Aorta (tissue), 5 donors: ENCODE measurements at regions not wholly inside any gene's neighbourhood (a gene's known extent, or its start where the extent isn't known, plus 50 kb on each side); places are given as distances from the start of the nearest gene placed in this dataset.

Experiments
- ATAC-seq: fragments of 200-7000 bp; cut with Tn5 transposase; one replicate; pipeline ENCODE4 v1.9.1; 2022; ENCODE audit warnings: moderate library complexity; ENCODE audit not compliant: low FRiP score
- DNase-seq, 2 donors: peaks; one replicate each; pipeline ENCODE4 v3.0.0-alpha.2; 2020
- H3K27ac ChIP-seq, 2 donors: one replicate each; pipeline ENCODE4 v1.5.1; 2013; ENCODE audit warnings: low read length in 2 of 2, mild to moderate bottlenecking in 2 of 2, moderate library complexity in 2 of 2, control low read depth in 1 of 2, inconsistent platforms in 1 of 2, low read depth in 1 of 2
- H3K27me3 ChIP-seq, 2 donors: one replicate each; pipeline ENCODE4 v1.6.1; 2013; ENCODE audit warnings: control low read depth in 1 of 2, low read length in 1 of 2, mild to moderate bottlenecking in 1 of 2, moderate library complexity in 1 of 2; ENCODE audit not compliant: insufficient read depth in 2 of 2, control insufficient read depth in 1 of 2
- H3K36me3 ChIP-seq, 2 donors: one replicate each; pipeline ENCODE4 v1.6.1; 2013; ENCODE audit warnings: control low read depth in 1 of 2, low read length in 1 of 2, mild to moderate bottlenecking in 1 of 2; ENCODE audit not compliant: insufficient read depth in 2 of 2, control insufficient read depth in 1 of 2
- H3K4me1 ChIP-seq, 2 donors: one replicate each; pipeline ENCODE4 v1.6.1; 2013; ENCODE audit warnings: low read length in 2 of 2, control low read depth in 1 of 2, mild to moderate bottlenecking in 1 of 2, moderate library complexity in 1 of 2; ENCODE audit not compliant: insufficient read depth in 2 of 2, control insufficient read depth in 1 of 2
- H3K4me3 ChIP-seq, 2 donors: one replicate each; pipeline ENCODE4 v1.5.1; 2013; ENCODE audit warnings: low read length in 2 of 2, control low read depth in 1 of 2, mild to moderate bottlenecking in 1 of 2
- H3K9me3 ChIP-seq: one replicate; pipeline ENCODE4 v1.6.1; 2013; ENCODE audit warnings: mild to moderate bottlenecking, low read length; ENCODE audit not compliant: control insufficient read depth
- WGBS, 2 donors: extraction: QIAGEN DNeasy Blood & Tissue Kit; methylation state at CpG; one replicate each; pipeline ENCODE4 v1.1.7; 2013; 5-methylcytosine and 5-hydroxymethylcytosine counted together
- intact Hi-C, 2 donors: fragments of 100-400 bp; cut with DNase I; formaldehyde crosslinking; loops; one replicate each; pipeline versions ENCODE4 v1.14.2 to v1.15.0; 2022
- donor health status: healthy with polysubstance abuse.
- donor health status: Bipolar disorder and iron deficiency.
- donor health status: DM: no; HTN: no; CAD: no.
- donor health status: DM: no; HTN: no; CAD: no.
- donor health status: DM: yes; HTN: yes; CAD: no.

GRCh38 chr2:82282111-82282882 lies 1977.7 kb upstream of the LRRTM1 start:
- DNase-seq (no peak), ATAC-seq (no peak)
- Histone ChIP-seq H3K4me1 (no peaks in the 10 kb centered on the region), H3K27me3 (no peaks in the 10 kb centered on the region), H3K27ac (no peak overlapping the region), H3K36me3 (no peaks in the 10 kb centered on the region), H3K9me3 (peaks cover 3% of the 10 kb centered on the region), H3K4me3 (no peak overlapping the region)
- WGBS, 2 donors, result 70 to 75% methylated on average over 16 of the region's 16 CpGs
- intact Hi-C loops, result no loop called here

- no peak for ATAC-seq
- no peaks in the 10 kb centered on the region for H3K27me3 ChIP-seq
- 43 to 47% methylated on average over 1 of the region's 1 CpG for WGBS, 2 donors
Observed at GRCh38 chr2:82279367-82279766, 1974.8 kb upstream of the LRRTM1 start.

GRCh38 chr2:82278416-82278815 lies 1973.9 kb upstream of the LRRTM1 start:
- Histone ChIP-seq H3K9me3 (peaks cover 4% of the 10 kb centered on the region), H3K27me3 (no peaks in the 10 kb centered on the region), H3K4me1 (no peaks in the 10 kb centered on the region), H3K27ac (no peak overlapping the region), H3K36me3 (no peaks in the 10 kb centered on the region), H3K4me3 (no peak overlapping the region)
- ATAC-seq (no peak), DNase-seq (no peak)
- 88 to 89% methylated on average over 1 of the region's 1 CpG for WGBS, 2 donors
- intact Hi-C loops, result no loop called here

More at GRCh38 chr2:82279367-82279766, 1974.8 kb upstream of the LRRTM1 start:
- Histone ChIP-seq H3K4me1 (no peaks in the 10 kb centered on the region), H3K27ac (no peak overlapping the region), H3K9me3 (peaks cover 4% of the 10 kb centered on the region), H3K4me3 (no peak overlapping the region), H3K36me3 (no peaks in the 10 kb centered on the region)
- intact Hi-C loops, result no loop called here
- DNase-seq, result no peak

- DNase-seq (no peak), ATAC-seq (no peak)
- no peak overlapping the region for H3K27ac ChIP-seq
- 79 to 88% methylated on average over 2 of the region's 2 CpGs for WGBS, 2 donors
- no peak overlapping the region for H3K4me3 ChIP-seq
- no peaks in the 10 kb centered on the region for H3K27me3 ChIP-seq
- no peaks in the 10 kb centered on the region for H3K4me1 ChIP-seq
- intact Hi-C loops, result no loop called here
- H3K9me3 ChIP-seq, result peaks cover 1% of the 10 kb centered on the region
- no peaks in the 10 kb centered on the region for H3K36me3 ChIP-seq
Observed at GRCh38 chr2:82275599-82275998, 1971.0 kb upstream of the LRRTM1 start.

GRCh38 chr2:82268446-82268845 lies 1963.9 kb upstream of the LRRTM1 start:
- Histone ChIP-seq H3K36me3 (no peaks in the 10 kb centered on the region), H3K27me3 (peaks cover 0 to 1% of the 10 kb centered on the region in 2 donors), H3K4me3 (no peak overlapping the region), H3K27ac (no peak overlapping the region), H3K4me1 (no peaks in the 10 kb centered on the region), H3K9me3 (no peaks in the 10 kb centered on the region)
- intact Hi-C loops, result no loop called here
- DNase-seq, result no peak
- no peak for ATAC-seq

GRCh38 chr2:82260521-82260920 lies 1956.0 kb upstream of the LRRTM1 start:
- DNase-seq (no peak), ATAC-seq (no peak)
- no peaks in the 10 kb centered on the region for H3K4me1 ChIP-seq
- no peaks in the 10 kb centered on the region for H3K36me3 ChIP-seq
- no peak overlapping the region for H3K27ac ChIP-seq
- H3K4me3 ChIP-seq, result no peak overlapping the region
- no peaks in the 10 kb centered on the region for H3K27me3 ChIP-seq
- H3K9me3 ChIP-seq, result no peaks in the 10 kb centered on the region
- 84 to 85% methylated on average over 3 of the region's 3 CpGs for WGBS, 2 donors
- intact Hi-C loops, result no loop called here

GRCh38 chr2:82259551-82259950 lies 1955.0 kb upstream of the LRRTM1 start:
- ATAC-seq (no peak), DNase-seq (no peak)
- Histone ChIP-seq H3K4me1 (no peaks in the 10 kb centered on the region), H3K4me3 (no peak overlapping the region), H3K36me3 (no peaks in the 10 kb centered on the region), H3K9me3 (no peaks in the 10 kb centered on the region), H3K27me3 (no peaks in the 10 kb centered on the region), H3K27ac (no peak overlapping the region)
- 68 to 73% methylated on average over 2 of the region's 2 CpGs for WGBS, 2 donors
- intact Hi-C loops, result no loop called here

- Histone ChIP-seq H3K27me3 (no peaks in the 10 kb centered on the region), H3K36me3 (no peaks in the 10 kb centered on the region), H3K9me3 (no peaks in the 10 kb centered on the region), H3K4me3 (no peak overlapping the region), H3K4me1 (no peaks in the 10 kb centered on the region), H3K27ac (no peak overlapping the region)
- ATAC-seq (no peak), DNase-seq (no peak)
- intact Hi-C loops, result no loop called here
- WGBS, 2 donors, result 40 to 43% methylated on average over 2 of the region's 2 CpGs
Observed at GRCh38 chr2:82257796-82258555, 1953.4 kb upstream of the LRRTM1 start.
